OCI-LY7 (cell line): ENCODE measurements at regions not wholly inside any gene's neighbourhood (a gene's known extent, or its start where the extent isn't known, plus 50 kb on each side); places are given as distances from the start of the nearest gene placed in this dataset.

Experiments used
- BruUV-seq: library from RNA; stranded (reverse); fragments of 400-500 nt; replicated peaks from 2 replicates; lab custom pipeline; 2021; lab: Mats Ljungman, UMichigan
- CTCF ChIA-PET: fragments of 300-600 bp; sonication (Branson Sonifier 250); formaldehyde crosslinking; loops from one replicate; lab custom pipeline; 2022; ENCODE audit warnings: antibody characterized with exemption; ENCODE audit not compliant: unreplicated experiment; lab: Charles Lee
- POLR2A ChIA-PET: fragments of 300-600 bp; sonication (Branson Sonifier 250); formaldehyde crosslinking; loops from one replicate; lab custom pipeline; 2022; ENCODE audit warnings: antibody characterized with exemption; lab: Charles Lee
- DNase-seq: peaks from one replicate; pipeline ENCODE4 v3.0.0-alpha.2; 2015; ENCODE audit warnings: low spot score
- H2AFZ ChIP-seq: fragments of 200-600 bp; sonication (generic), shearing (Covaris generic); 2 replicates; pipeline ENCODE4 v1.6.1; 2014; ENCODE audit warnings: mild to moderate bottlenecking, antibody characterized with exemption, low read length, moderate library complexity
- H3K27ac ChIP-seq: fragments of 200-600 bp; sonication (generic); 2 replicates; pipeline ENCODE4 v1.5.1; 2014; ENCODE audit warnings: mixed run types, low read depth, mild to moderate bottlenecking, moderate library complexity, low read length, inconsistent platforms; ENCODE audit not compliant: poor library complexity, severe bottlenecking
- H3K36me3 ChIP-seq: fragments of 200-600 bp; sonication (generic); 2 replicates; pipeline ENCODE4 v1.6.1; 2014; ENCODE audit warnings: mild to moderate bottlenecking, antibody characterized with exemption, low read length, moderate library complexity, mixed read lengths; ENCODE audit not compliant: insufficient read depth
- H3K4me1 ChIP-seq: fragments of 200-600 bp; sonication (generic); 2 replicates; pipeline ENCODE4 v1.5.1; 2014; ENCODE audit warnings: mild to moderate bottlenecking, low read length; ENCODE audit not compliant: insufficient read depth, poor library complexity, severe bottlenecking
- H3K4me2 ChIP-seq: fragments of 200-600 bp; sonication (generic); 2 replicates; pipeline ENCODE4 v1.6.1; 2014; ENCODE audit warnings: mild to moderate bottlenecking, low read length
- H3K4me3 ChIP-seq: fragments of 200-600 bp; sonication (generic); 2 replicates; pipeline ENCODE4 v1.5.1; 2014; ENCODE audit warnings: mild to moderate bottlenecking, low read depth, low read length; ENCODE audit not compliant: poor library complexity, severe bottlenecking
- H3K79me2 ChIP-seq: fragments of 200-600 bp; sonication (generic); 2 replicates; pipeline ENCODE4 v1.6.1; 2016; ENCODE audit warnings: low read depth, mild to moderate bottlenecking, low read length, moderate library complexity, mixed read lengths; ENCODE audit not compliant: insufficient read depth
- H3K9me2 ChIP-seq: fragments of 200-600 bp; sonication (generic); 2 replicates; pipeline ENCODE4 v1.6.1; 2016; ENCODE audit warnings: mild to moderate bottlenecking, low read length, mixed read lengths; ENCODE audit not compliant: insufficient read depth
- H3K9me3 ChIP-seq: fragments of 200-600 bp; sonication (generic); 2 replicates; pipeline ENCODE4 v1.6.1; 2014; ENCODE audit warnings: mild to moderate bottlenecking, mixed run types, low read length, mixed read lengths
- H4K20me1 ChIP-seq: fragments of 200-600 bp; sonication (generic); 2 replicates; pipeline ENCODE4 v1.6.1; 2014; ENCODE audit warnings: mild to moderate bottlenecking, antibody characterized with exemption, low read length, moderate library complexity, mixed read lengths; ENCODE audit not compliant: insufficient read depth
- EZH2phosphoT487 ChIP-seq: fragments of 200-600 bp; sonication (generic); IDR thresholded peaks from 2 replicates; pipeline ENCODE4 v1.6.1; 2018; ENCODE audit warnings: low read depth, borderline replicate concordance, mild to moderate bottlenecking, mixed run types, antibody characterized with exemption, low read length, moderate library complexity, mixed read lengths
- intact Hi-C: fragments of 100-400 bp; cut with micrococcal nuclease; formaldehyde crosslinking; loops from one replicate; pipeline ENCODE4 v1.10.0; 2022; ENCODE audit not compliant: unreplicated experiment
- TF ChIP-seq, protein P1 (sequence below): fragments of 200-600 bp; sonication (generic); conservative IDR thresholded peaks from 2 replicates; pipeline ENCODE4 v1.5.1; 2014; ENCODE audit warnings: mild to moderate bottlenecking, antibody characterized with exemption, low read length, moderate library complexity, mixed read lengths

DNA sequence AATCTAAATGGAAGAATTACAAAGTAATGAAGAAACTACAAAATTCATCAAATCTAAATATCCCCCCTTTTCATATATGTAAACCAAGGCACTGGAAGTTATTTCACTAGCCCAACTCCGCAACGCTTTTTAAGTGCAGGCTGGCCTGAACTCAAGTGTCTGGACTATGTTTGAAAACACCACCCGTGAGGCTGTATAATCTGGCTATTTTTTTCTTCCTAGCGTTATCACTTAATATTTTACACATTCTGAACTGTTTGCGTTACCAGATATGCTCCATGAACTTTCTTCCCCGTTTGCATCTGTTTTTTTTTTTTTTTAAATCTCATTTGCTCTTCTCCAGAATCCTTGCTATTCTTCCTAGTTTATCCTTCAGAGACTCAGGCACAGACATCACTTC lies 619.5 kb upstream of the CBLB start:
- no peaks in the 10 kb centered on the region for H3K9me3 ChIP-seq
- no peak overlapping the region for H2AFZ ChIP-seq
- TF ChIP-seq EZH2phosphoT487 = no peak
- TF ChIP-seq, protein P1, sequence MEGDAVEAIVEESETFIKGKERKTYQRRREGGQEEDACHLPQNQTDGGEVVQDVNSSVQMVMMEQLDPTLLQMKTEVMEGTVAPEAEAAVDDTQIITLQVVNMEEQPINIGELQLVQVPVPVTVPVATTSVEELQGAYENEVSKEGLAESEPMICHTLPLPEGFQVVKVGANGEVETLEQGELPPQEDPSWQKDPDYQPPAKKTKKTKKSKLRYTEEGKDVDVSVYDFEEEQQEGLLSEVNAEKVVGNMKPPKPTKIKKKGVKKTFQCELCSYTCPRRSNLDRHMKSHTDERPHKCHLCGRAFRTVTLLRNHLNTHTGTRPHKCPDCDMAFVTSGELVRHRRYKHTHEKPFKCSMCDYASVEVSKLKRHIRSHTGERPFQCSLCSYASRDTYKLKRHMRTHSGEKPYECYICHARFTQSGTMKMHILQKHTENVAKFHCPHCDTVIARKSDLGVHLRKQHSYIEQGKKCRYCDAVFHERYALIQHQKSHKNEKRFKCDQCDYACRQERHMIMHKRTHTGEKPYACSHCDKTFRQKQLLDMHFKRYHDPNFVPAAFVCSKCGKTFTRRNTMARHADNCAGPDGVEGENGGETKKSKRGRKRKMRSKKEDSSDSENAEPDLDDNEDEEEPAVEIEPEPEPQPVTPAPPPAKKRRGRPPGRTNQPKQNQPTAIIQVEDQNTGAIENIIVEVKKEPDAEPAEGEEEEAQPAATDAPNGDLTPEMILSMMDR = no peak
- no peaks in the 10 kb centered on the region for H3K79me2 ChIP-seq
- intact Hi-C loops = no loop called here
- H4K20me1 ChIP-seq = no peaks in the 10 kb centered on the region
- no peak for DNase-seq
- no peak overlapping the region for H3K4me2 ChIP-seq
- no peaks in the 10 kb centered on the region for H3K36me3 ChIP-seq
- H3K9me2 ChIP-seq = no peaks in the 10 kb centered on the region
- H3K4me1 ChIP-seq = no peaks in the 10 kb centered on the region
- H3K27ac ChIP-seq = no peak overlapping the region
- no TSS peak for BruUV-seq
- CTCF ChIA-PET = no interaction called here
- POLR2A ChIA-PET = interaction anchor here (0.7 to 1.6 kb wide), 2 partner anchors 31 to 569 kb away, joined by 3 read pairs; no protein-coding TSS in a partner anchor
- no peak overlapping the region for H3K4me3 ChIP-seq

DNA sequence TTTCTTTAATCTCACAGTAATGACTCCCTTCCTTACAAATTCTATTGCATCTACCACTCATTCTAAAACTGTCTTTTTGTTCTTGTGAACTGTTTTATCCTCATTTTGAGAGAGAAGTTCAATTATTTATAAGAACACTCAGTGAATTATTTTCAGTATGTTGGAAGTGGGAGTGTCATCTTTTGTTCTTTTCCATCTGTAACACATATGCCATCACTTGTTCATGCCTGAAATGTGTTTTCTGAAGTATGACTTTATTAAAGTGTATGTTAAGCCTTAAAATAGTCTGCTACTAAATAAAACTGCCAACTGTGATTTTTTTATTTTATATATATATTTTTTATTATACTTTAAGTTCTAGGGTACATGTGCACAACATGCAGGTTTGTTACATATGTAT lies 623.0 kb upstream of the CBLB start:
- no peak overlapping the region for H3K27ac ChIP-seq
- no TSS peak for BruUV-seq
- intact Hi-C loops = no loop called here
- DNase-seq = no peak
- no peak overlapping the region for H2AFZ ChIP-seq
- ChIA-PET CTCF (no interaction called here), POLR2A (interaction anchor here (0.6 to 0.7 kb wide), 2 partner anchors 7 to 13 kb away, joined by 3 to 4 read pairs; no protein-coding TSS in a partner anchor)
- H3K36me3 ChIP-seq = no peaks in the 10 kb centered on the region
- no peaks in the 10 kb centered on the region for H3K9me2 ChIP-seq
- no peak overlapping the region for H3K4me2 ChIP-seq
- no peaks in the 10 kb centered on the region for H4K20me1 ChIP-seq
- H3K4me3 ChIP-seq = no peak overlapping the region
- H3K9me3 ChIP-seq = no peaks in the 10 kb centered on the region
- no peaks in the 10 kb centered on the region for H3K79me2 ChIP-seq
- no peaks in the 10 kb centered on the region for H3K4me1 ChIP-seq
- TF ChIP-seq EZH2phosphoT487 = no peak
- TF ChIP-seq, protein P1 = no peak

DNA sequence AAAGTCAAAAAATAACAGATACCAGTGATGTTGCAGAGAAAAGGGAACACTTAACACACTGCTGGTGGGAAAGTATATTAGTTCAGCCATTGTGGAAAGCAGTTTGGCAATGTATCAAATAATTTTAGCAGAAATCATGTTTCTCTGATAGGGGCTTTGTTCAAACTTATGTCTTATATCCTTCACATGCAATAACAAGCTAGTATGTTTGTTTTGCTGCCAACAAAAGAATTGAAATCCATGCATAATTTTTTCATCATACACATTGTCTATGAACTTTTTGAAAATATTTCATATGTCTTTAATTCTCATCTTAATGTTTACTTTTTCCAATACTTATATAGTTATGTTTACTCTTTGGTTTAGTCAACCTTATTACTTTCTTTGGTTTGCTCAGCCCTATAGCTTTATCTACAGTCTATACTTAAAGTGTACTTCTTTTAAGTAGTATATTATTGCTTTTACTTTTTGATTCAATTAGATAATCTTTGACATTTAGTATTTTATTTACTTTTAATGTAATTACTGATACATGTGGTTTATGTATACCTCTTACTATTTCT lies 639.6 kb upstream of the CBLB start:
- Histone ChIP-seq H4K20me1 (no peaks in the 10 kb centered on the region), H3K9me2 (no peaks in the 10 kb centered on the region), H3K9me3 (no peaks in the 10 kb centered on the region), H3K4me1 (no peaks in the 10 kb centered on the region), H3K27ac (no peak overlapping the region), H3K4me2 (no peak overlapping the region), H2AFZ (no peak overlapping the region), H3K79me2 (no peaks in the 10 kb centered on the region), H3K36me3 (no peaks in the 10 kb centered on the region), H3K4me3 (no peak overlapping the region)
- ChIA-PET POLR2A (no interaction called here), CTCF (no interaction called here)
- no peak for DNase-seq
- BruUV-seq = no TSS peak
- TF ChIP-seq EZH2phosphoT487 = no peak
- TF ChIP-seq, protein P1 = no peak
- intact Hi-C loops = no loop called here
